G401 (cell line): ENCODE measurements at regions not wholly inside any gene's neighbourhood (a gene's known extent, or its start where the extent isn't known, plus 50 kb on each side); places are given as distances from the start of the nearest gene placed in this dataset.
A peak's percentile ranks its signal among the peaks of the same experiment; 100 is the strongest.
"Not testable (repeated sequence)": the region's sequence is repeated elsewhere in the genome, so short reads cannot be mapped to it uniquely, and the experiment has no call there.

Source experiments
- DNase-seq: peaks from one replicate; pipeline ENCODE4 v3.0.0-alpha.2; 2015; ENCODE audit warnings: low spot score
- in situ Hi-C: cut with HindIII; loops from 2 replicates; pipeline ENCODE4 v1.10.0; 2016; ENCODE audit warnings: low sequenced_read_pairs, mixed read lengths

DNA sequence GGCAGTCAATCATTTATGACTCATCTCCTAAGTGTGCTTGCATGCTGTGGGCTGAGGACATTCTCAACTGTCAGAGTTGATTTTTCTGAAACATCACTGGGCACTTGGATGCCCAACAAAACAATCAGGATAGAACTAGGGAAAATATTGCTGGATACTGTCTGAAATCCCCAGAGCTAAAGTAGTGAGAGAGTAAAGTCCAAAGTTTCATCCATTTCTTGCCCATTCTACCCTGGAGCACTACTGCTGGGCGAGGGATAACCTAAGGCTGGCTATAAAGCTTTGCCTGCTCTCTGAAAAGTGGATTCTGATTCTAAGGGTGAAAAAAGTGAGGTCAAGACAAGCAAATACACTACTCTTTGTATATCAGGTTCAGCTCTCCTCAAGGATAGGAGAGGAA is 279.6 kb upstream of the EDA2R start:
- no peak for DNase-seq
- in situ Hi-C loops, result no loop called here

DNA sequence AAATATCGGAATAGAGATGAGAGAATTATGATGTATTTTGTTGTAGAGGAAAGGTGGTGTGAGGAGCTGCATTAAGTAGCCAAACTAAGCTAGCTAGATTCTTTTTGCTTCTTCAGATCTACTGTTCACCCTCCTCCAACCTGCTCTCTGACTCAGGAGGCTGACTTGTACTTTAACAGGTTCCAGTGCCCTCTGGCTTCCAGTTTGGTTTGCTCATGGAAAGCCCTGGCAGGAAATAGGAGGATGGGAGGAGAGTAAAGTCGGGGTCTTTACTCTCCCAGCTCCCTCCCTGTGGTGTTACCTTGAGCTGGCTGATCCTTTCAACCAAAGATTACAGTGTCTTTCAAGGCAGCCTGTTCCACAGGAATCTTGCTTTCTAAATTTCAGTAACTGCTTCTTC is 277.0 kb upstream of the EDA2R start:
- in situ Hi-C loops, result no loop called here
- DNase-seq, result no peak

DNA sequence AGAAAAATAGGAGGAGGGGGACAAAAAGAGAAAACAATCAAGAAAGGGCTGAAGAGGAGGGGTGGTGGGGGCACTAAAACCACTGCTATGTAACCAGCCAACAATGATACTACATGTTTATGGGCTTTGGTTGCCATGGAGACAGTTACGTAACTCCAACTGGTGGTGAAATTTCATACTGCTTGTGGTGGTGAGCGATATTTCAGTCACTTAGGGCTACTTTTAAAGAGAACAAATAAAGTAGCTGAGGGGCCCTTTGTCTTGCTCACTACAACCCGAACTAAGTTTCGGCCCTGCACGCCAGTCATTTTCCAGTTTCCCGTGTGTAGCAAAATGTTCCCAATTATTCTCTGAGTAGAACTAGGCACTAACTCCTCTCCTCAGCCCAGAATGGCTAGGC is 275.2 kb upstream of the EDA2R start:
- no peak for DNase-seq
- in situ Hi-C loops, result no loop called here

DNA sequence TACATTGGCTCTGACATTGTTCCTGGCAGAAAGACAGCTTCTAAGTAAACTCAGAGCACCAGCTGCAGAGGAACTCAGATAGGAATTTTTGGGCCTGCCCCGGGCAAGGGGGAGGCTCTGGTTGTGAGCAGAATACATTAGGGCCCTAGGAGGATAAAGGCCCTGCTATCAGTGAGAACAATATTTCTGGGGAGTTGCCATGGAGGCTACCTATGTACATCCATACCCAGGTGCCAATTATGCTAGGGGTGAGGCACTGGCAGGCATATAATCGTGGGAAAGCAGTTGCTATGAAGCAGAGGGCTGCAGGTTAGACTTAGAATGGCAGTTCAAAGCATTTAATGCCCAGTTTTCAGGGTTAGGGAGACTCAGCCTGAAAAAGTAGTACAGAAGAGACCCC is 273.5 kb upstream of the EDA2R start:
- in situ Hi-C loops, result no loop called here
- DNase-seq, result no peak

DNA sequence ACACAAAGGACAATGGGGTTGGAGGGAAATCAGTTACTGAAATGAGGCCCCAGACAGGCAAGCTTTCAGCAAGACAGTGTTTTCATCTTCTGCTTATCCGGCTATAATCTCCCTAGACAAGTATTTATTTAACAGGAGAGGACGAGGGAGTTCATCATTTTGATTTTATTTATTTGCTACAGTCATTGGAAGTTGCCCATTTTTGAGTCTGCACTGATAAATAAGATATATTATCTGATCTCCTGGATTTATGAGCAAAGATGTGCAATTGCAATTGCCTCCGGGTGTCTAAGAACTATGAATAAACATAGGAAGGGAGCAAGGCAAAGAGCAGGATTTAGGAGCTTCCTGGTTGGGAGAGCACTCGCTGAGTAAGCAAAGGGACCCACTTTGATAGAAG is 263.2 kb upstream of the EDA2R start:
- in situ Hi-C loops, result no loop called here

DNA sequence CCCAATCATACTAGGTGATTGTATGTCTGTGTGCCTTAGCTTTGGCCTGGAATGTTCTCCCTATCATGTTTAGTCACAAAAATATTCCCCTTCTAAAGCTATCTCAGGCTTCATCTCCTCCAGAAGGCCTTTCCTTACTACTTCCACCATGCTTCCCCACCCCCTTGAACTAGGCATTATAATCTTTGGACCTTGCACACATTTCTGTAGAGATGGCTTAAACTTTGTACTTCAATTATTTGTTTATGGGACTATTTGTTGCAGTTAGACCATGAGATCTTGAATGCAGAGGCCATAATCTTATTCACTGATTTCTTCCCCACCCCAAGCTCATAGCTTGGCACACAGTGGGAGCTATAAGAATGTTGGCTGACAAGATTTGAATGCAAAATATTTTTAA is 262.0 kb upstream of the EDA2R start:
- no peak for DNase-seq
- in situ Hi-C loops, result no loop called here

More for the DNA sequence above, 263.2 kb upstream of the EDA2R start:
- no peak for DNase-seq

DNA sequence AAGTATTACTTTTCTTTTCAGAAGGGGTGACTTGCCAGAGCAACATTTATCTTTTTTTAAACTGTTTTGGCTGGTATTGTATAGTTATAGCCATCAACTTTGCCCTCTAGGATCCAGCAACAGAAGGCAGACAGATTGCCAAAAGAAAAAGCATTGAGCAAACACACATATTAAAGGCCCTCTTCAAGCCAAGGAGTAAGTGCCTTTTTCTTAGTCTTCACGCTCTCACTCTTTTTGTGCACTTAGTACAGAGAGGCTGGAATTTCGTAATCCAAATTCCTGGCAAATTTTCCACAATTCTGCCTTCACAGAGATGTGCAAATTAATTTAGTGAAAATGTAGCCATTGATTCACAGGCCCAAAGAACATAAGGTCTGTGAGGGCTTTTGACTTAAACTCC is 253.1 kb upstream of the EDA2R start:
- in situ Hi-C loops, result no loop called here
- DNase-seq, result no peak

DNA sequence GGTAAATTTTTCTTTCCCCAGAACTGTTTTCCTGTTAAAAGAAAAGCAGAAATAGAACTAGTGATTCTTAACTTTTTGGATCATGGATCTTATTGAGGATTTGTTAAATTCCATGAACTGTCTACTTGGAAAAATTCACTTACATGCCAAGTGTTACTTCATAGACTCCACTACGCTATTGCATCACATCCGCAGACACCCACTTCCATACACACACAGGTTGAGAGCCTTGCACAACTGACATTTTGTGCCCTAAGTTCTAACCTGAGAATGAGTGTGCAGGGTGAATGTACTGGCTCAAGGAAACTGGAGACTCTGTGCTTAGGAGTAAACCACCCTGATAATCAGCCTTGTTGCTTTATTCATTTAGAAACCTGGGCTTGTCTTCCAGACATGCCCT is 250.5 kb upstream of the EDA2R start:
- no peak for DNase-seq
- in situ Hi-C loops, result no loop called here

DNA sequence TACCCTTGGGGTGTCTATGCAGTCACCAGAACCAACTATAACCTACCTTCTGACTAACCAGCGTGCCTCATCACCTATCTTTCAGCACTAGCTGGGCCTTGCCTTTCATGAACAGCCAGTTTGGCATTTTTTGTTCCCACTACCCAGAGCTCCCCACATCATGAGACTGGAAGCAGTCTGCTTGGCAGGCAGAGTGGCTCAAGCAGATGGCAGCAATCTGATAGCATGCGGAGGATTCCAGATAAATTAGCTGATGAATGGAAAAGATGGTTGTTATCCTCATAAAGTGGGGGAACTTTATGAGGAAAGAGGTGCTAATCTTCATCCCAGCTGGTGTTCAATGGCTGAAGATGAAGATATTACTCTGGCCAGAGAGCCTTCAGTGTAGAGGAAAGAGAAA is 243.2 kb upstream of the EDA2R start:
- no peak for DNase-seq
- in situ Hi-C loops, result no loop called here

DNA sequence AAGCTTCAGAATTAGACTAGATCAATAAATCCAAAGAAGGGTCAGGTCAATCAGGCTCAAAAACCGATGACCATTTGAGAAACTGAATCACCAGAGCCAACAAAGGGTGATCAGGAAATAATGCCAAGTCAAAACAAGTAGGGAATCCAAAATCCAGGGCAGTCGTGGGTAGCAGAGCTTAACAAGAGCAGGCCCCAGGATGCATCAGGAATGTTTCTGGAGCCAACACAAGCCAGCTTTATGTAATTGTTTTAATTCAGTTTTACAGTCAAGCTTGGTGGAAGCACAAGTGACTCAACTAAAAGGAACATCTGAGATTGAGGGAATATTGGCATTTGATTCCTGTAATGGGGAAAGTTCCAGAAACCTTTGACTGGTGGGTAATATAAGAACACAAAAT is 237.9 kb upstream of the EDA2R start:
- in situ Hi-C loops, result no loop called here
- no peak for DNase-seq

DNA sequence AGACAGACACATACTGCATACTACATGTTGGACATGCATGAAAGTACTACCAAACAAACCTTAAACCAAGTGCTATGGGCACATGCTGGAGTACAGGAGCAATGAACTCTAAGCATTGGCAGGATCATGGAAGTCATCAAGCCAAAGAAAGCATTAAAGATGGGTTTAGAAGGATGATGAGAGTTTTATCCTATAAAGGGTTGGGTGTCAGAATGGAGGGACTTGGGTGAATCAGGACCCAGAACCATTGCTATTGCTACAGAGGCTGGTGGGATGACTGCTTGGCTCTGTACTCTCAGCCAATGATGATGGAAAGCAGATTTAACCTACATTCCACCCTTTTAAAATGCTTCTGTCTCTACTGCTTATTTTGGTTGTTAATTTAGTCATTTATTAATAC is 233.9 kb upstream of the EDA2R start:
- DNase-seq, result no peak
- in situ Hi-C loops, result no loop called here

DNA sequence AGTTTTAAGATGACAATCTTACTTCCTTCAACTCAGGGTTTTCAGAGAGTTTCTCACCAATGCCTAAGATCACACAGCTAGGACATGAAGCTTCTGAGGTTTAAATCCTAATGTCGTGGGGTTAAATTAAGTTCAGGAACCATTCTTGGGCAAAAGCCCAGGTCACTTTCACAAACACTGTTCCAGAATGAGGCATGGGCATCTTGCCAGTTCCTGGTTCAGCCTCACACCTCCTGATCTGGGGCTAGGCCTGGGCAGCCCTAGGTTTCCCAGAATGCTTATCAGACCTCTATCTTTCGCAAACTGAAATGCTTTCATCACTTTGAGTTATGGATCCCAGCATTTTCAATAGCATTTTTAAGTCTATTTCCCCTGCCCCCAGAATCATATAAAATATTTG is 224.8 kb upstream of the EDA2R start:
- in situ Hi-C loops, result no loop called here
- DNase-seq, result no peak

DNA sequence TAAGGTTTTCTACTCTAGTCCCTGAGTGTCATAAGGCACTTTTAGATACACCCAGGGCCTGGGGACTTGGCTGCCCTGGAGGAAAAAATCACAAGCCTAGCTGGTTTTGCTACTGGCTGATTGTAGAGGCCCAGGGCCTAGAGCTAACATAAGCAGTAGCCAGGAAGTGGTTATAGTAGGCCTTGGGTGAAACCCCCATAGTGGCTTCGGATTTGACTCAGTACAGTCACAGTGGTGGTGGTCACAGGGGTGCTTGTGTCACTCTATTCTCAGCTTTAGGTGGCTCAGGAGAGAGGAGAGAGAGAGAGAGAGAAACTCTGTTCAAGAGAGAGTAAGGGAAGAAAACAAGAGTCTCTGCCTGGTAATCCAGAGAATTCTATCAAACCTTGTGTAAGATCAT is 194.5 kb upstream of the EDA2R start:
- no peak for DNase-seq

DNA sequence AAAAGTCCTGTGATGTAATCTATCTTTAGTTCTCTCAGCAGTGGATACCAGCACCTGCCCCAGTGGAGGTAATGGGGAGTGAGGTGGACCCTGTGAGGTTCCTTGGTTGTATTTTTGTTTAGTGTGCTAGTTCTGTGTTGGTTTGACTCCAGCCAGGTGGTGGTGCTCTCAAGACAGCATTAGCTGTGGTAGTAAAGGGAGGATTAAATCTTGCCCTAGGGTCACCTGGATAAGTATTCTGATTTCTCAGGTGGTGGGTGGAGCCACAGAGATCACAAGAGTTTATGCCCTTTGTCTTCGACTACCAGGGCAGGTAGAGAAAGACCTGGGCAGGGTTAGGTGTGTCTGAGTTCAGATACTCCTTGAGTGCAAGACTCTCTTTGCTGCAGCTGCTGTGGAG is 176.3 kb upstream of the EDA2R start:
- in situ Hi-C loops, result no loop called here

More for the DNA sequence above, 194.5 kb upstream of the EDA2R start:
- in situ Hi-C loops, result no loop called here

DNA sequence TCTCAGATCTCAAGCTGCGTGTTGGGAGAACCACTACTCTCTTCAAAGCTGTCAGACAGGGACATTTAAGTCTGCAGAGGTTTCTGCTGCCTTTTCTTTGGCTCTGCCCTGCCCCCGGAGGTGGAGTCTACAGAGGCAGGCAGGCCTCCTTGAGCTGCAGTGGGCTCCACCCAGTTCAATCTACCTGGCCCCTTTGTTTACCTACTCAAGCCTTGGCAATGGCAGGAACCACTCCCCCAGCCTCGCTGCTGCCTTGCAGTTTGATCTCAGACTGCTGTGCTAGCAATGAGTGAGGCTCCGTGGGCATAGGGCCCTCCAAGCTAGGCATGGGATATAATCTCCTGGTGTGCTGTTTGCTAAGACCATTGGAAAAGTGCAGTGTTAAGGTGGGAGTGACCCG is 155.6 kb upstream of the EDA2R start:
- DNase-seq, in situ Hi-C loops: not testable (repeated sequence)

More for the DNA sequence above, 176.3 kb upstream of the EDA2R start:
- DNase-seq, result no peak

DNA sequence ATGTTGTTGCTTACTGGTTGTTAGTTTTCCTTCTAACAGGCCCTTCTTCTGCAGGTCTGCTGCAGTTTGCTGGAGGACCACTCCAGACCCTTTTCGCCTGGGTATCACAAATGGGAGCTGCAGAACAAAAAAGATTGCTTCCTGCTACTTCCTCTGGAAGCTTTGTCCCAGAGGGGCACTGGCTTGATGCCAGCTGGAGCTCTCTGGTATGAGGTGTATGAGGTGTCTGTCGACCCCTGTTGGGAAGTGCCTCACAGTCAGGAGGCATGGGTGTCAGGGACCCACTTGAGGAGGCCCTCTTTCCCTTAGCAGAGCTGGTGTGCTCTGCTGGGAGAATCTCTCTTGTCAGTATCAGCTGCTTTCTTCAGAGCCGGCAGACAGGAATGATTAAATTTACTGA is 127.4 kb upstream of the EDA2R start:
- no peak for DNase-seq
- in situ Hi-C loops, result no loop called here

DNA sequence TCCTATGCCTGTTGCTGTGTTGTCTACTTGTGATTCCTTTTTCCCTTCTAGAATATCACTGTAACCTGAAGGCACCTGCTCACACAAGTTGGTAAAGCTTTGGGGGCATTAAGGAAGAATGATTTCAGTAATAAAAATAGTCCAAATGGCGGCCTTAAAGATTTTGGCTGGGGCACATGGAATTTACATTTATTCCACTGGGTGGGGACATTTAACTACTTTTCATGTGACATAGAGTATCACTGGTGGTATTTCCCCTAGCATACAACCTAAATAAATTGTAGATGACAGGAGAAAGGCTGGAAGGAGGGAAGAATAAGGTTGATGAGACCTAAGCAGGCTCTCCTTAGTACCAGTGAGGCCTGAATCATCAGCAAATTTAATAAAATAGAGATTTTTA is 121.8 kb upstream of the EDA2R start:
- in situ Hi-C loops, result no loop called here
- no peak for DNase-seq

DNA sequence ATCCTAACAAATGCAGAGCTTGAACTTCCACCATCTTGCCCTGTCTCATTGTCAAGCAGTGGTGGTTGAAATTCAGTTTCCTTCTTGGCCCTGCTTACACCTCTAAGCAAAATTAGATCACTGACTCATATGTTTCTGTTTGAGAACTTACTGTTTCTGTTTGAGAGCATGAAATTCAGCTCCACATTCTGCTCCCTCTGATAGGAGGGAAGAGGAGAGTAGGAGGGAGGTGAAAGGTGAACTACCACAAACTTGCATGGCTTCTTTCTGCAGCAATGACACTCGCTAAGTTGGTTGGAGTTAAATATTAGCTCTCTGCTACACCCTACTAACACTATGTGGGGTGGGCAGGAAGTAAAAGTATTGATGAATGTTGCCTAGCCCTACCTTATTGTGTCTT is 117.8 kb upstream of the EDA2R start:
- in situ Hi-C loops, result no loop called here
- no peak for DNase-seq

DNA sequence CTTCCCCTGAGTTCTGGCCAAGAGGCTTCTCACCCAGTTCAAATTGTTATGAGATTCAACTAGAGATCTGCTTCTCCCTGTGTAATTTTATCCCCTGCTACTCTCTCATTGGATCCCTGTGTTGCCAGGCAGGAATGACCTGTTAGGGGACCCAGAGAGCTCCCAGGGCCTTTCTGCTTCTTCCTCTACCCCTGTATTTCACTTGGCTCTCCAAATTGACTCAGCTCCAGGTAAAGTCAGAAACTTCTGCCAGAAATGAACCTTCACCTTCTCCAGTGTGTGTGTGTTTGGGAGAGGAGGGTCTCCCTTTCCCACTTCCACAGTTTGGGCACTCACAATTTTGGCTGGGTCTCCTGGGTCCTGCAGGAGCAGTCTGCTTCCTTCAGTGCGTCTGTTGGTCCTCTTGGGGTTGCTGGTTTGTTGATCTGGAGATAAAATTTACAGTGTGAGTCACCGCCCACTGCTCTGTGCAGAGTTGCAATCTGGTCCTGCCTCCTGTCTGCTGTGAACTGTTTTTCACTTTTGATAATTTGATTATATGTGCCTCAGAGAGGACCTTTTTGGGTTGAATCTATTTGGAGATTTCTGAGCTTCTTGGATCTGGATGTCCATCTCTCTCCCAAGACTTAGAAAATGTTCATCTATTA is 112.4 kb upstream of the EDA2R start:
- no peak for DNase-seq
- in situ Hi-C loops, result no loop called here

DNA sequence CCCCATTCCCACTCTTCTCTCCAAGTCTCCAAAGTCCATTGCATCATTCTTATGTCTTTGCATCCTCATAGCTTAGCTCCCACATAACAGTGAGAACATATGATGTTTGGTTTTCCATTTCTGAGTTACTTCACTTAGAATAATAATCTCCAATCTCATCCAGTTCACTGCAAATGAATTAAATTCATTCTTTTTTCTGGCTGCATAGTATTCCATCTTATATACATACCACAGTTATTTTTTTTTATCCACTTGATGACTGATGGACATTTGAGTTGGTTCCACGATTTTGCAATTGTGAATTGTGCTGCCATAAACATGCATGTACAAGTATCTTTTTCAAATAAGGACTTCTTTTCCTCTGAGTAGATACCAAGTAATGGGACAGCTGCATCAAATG is 105.6 kb upstream of the EDA2R start:
- in situ Hi-C loops, DNase-seq: not testable (repeated sequence)

DNA sequence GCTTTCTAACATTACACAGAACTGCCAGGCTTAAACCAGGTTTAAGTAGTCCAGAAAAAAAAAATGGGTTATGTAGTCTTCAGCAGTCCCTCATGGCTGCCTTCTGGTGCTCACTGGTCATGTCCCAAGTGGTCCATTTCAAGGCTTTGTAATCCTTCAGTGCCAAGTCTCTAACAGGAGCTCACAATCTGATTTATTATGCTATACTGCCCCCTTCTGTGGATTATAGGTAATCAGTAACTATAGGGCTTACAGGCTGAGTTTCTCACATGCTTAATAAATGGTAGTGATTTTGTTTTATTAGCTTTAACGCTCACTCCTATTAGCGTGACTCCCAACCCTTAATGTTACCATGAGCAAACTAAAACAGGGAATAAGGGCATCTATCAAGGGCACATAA is 92.5 kb upstream of the EDA2R start:
- DNase-seq, result peak; percentile 29
- in situ Hi-C loops, result no loop called here

DNA sequence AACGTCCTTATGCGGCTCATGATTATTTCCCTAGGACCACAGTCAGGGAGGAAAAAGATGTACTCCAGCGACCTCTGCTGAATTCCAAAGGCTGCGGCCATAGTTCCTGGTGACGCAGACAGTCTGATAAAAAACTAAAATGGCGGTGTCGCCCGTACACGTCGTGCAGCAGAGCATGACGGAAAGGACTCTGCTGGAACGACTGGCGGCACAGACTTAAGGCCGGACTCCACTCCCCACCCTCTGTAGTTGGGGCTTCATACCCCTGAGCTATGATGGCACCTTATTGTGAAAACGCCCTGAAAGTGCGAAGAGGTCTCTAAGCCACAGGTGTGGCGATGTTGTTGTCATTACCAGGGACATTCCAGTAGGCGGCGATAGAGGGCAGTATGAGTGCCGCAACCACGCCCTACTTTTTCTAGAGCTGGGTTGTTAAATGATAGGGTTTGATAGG is 90.0 kb upstream of the EDA2R start:
- in situ Hi-C loops, result no loop called here
- peak; percentile 37 for DNase-seq
